Thoracic aorta (tissue), 2 donors: ENCODE measurements at regions not wholly inside any gene's neighbourhood (a gene's known extent, or its start where the extent isn't known, plus 50 kb on each side); places are given as distances from the start of the nearest gene placed in this dataset.

Experiments used
- ATAC-seq: fragments of 150-250 bp; one replicate; pipeline ENCODE4 v1.8.0; 2017; ENCODE audit warnings: low read depth; ENCODE audit not compliant: insufficient number of reproducible peaks, low FRiP score
- DNase-seq: peaks from one replicate; pipeline ENCODE4 v3.0.0-alpha.2; 2020; ENCODE audit warnings: low spot score
- H3K27ac ChIP-seq, 2 donors: fragments of 200-600 bp; sonication (generic); 1 replicate in 1 of 2; 2 replicates in 1 of 2; pipeline ENCODE4 v1.5.1; 2016; ENCODE audit warnings: mild to moderate bottlenecking in 2 of 2, moderate library complexity in 2 of 2
- H3K27me3 ChIP-seq: fragments of 200-600 bp; sonication (generic); replicated peaks from 2 replicates; pipeline ENCODE4 v1.6.0; 2016; ENCODE audit warnings: mild to moderate bottlenecking; ENCODE audit not compliant: insufficient read depth
- H3K36me3 ChIP-seq: fragments of 200-600 bp; sonication (generic); one replicate; pipeline ENCODE4 v1.5.1; 2016
- H3K4me1 ChIP-seq, 2 donors: fragments of 200-600 bp; sonication (generic); 1 replicate in 1 of 2; 2 replicates in 1 of 2; pipeline versions ENCODE4 v1.5.1 to v1.6.0; 2016; ENCODE audit warnings: low read depth in 2 of 2, mild to moderate bottlenecking in 1 of 2; ENCODE audit not compliant: control insufficient read depth in 1 of 2
- H3K4me3 ChIP-seq: fragments of 200-600 bp; sonication (generic); 2 replicates; pipeline ENCODE4 v1.5.1; 2016; ENCODE audit warnings: mild to moderate bottlenecking
- H3K9me3 ChIP-seq: fragments of 200-600 bp; sonication (generic); 2 replicates; pipeline ENCODE4 v1.5.1; 2016
- CTCF ChIP-seq: fragments of 200-600 bp; sonication (generic); IDR thresholded peaks from one replicate; pipeline ENCODE4 v1.5.1; 2019; ENCODE audit warnings: antibody characterized with exemption

GRCh38 chr10:118209215-118209614, 132.9 kb downstream of the FAM204A start:
- Histone ChIP-seq H3K36me3 (no peaks in the 10 kb centered on the region), H3K9me3 (no peaks in the 10 kb centered on the region), H3K27me3 (no peaks in the 10 kb centered on the region), H3K27ac (no peak overlapping the region), H3K4me1 (no peaks in the 10 kb centered on the region), H3K4me3 (no peak overlapping the region)
- TF ChIP-seq CTCF: no peak
- DNase-seq (no peak), ATAC-seq (no peak)

GRCh38 chr10:118207470-118208007, 134.6 kb downstream of the FAM204A start:
- Histone ChIP-seq H3K27me3 (no peaks in the 10 kb centered on the region), H3K36me3 (no peaks in the 10 kb centered on the region), H3K4me1 (no peaks in the 10 kb centered on the region), H3K27ac (no peak overlapping the region), H3K4me3 (no peak overlapping the region), H3K9me3 (no peaks in the 10 kb centered on the region)
- no peak for TF ChIP-seq CTCF
- DNase-seq (no peak), ATAC-seq (no peak)

GRCh38 chr10:118204292-118204943, 137.7 kb downstream of the FAM204A start:
- no peak for TF ChIP-seq CTCF
- no peak overlapping the region for H3K27ac ChIP-seq

GRCh38 chr10:118203461-118203860, 138.7 kb downstream of the FAM204A start:
- Histone ChIP-seq H3K9me3 (no peaks in the 10 kb centered on the region), H3K27ac (no peak overlapping the region), H3K27me3 (no peaks in the 10 kb centered on the region), H3K36me3 (no peaks in the 10 kb centered on the region), H3K4me3 (no peak overlapping the region), H3K4me1 (no peaks in the 10 kb centered on the region)
- DNase-seq (no peak), ATAC-seq (no peak)
- no peak for TF ChIP-seq CTCF

More at GRCh38 chr10:118204292-118204943, 137.7 kb downstream of the FAM204A start:
- no peaks in the 10 kb centered on the region for H3K9me3 ChIP-seq
- ATAC-seq (no peak), DNase-seq (no peak)
- H3K36me3 ChIP-seq: no peaks in the 10 kb centered on the region
- H3K4me1 ChIP-seq: no peaks in the 10 kb centered on the region
- H3K4me3 ChIP-seq: no peak overlapping the region
- no peaks in the 10 kb centered on the region for H3K27me3 ChIP-seq

GRCh38 chr10:118195729-118196128, 146.4 kb downstream of the FAM204A start:
- ATAC-seq: no peak
- no peak overlapping the region for H3K4me3 ChIP-seq
- no peaks in the 10 kb centered on the region for H3K9me3 ChIP-seq
- DNase-seq: no peak
- H3K36me3 ChIP-seq: no peaks in the 10 kb centered on the region
- H3K4me1 ChIP-seq: no peaks in the 10 kb centered on the region
- TF ChIP-seq CTCF: no peak
- no peak overlapping the region for H3K27ac ChIP-seq
- H3K27me3 ChIP-seq: no peaks in the 10 kb centered on the region
